ENCODE measurements at regions not wholly inside any gene's neighbourhood (a gene's known extent, or its start where the extent isn't known, plus 50 kb on each side); places are given as distances from the start of the nearest gene placed in this dataset.
A peak's percentile ranks its signal among the peaks of the same experiment; 100 is the strongest.

- DNase-seq, result no peak
- Histone ChIP-seq H3F3A (replicated peaks; ENCODE audit: insufficient read depth) (peaks cover 54% of the 10 kb centered on the region), H3K27ac (ENCODE audit: low read depth in 2 of 2, low read length in 1 of 2) (peak overlapping the region; percentile 12 to 99), H3K27me3 (ENCODE audit: insufficient read depth) (no peaks in the 10 kb centered on the region), H3K9ac (peak overlapping the region; percentile 85), H3K4me2 (peak overlapping the region; percentile 12), H2AFZ (ENCODE audit: low read depth) (peak overlapping the region; percentile 53; the same call in 1 of the 2 replicates), H3K4me3 (ENCODE audit: low read depth in 2 of 2, low read length in 1 of 2) (no peak overlapping the region), H3K9me2 (no peaks in the 10 kb centered on the region), H3K79me2 (ENCODE audit: insufficient read depth) (no peaks in the 10 kb centered on the region; the same call in 1 of the 2 replicates), H3K9me3 (no peaks in the 10 kb centered on the region), H4K20me1 (ENCODE audit: insufficient read depth) (no peaks in the 10 kb centered on the region), H3K36me3 (replicated peaks in 1 of 2; ENCODE audit: control insufficient read depth in 1 of 2, insufficient read depth in 2 of 2, low read length in 1 of 2) (no peaks in the 10 kb centered on the region), H3K4me1 (ENCODE audit: control insufficient read depth in 1 of 2, insufficient read depth in 2 of 2, low read depth in 1 of 2, low read length in 1 of 2) (peaks cover 34 to 44% of the 10 kb centered on the region in 2 experiments)
- ChIA-PET CTCF (no interaction called here), POLR2A (no interaction called here)
- WGBS (ENCODE audit: low lambda C conversion rate), result 29% methylated on average over 4 of the region's 4 CpGs
- no peak for TF ChIP-seq CHD2 (IDR thresholded peaks at IDR 0.05; ENCODE audit: low read length, partially characterized antibody)
- no peak for TF ChIP-seq FOXJ3 (CRISPR knock-in tag; IDR thresholded peaks at IDR 0.05)
- TF ChIP-seq TCF12 (IDR thresholded peaks at IDR 0.05), result peak; percentile 50; the same call in 1 of the 2 replicates
- TF ChIP-seq TAF1 (IDR thresholded peaks at IDR 0.05; ENCODE audit: borderline replicate concordance, low read depth, low read length), result no peak
- no peak for TF ChIP-seq NRF1 (IDR thresholded peaks at IDR 0.05; ENCODE audit: low read depth, low read length)
- no peak for TF ChIP-seq GABPA (IDR thresholded peaks at IDR 0.05; ENCODE audit: low read depth)
- TF ChIP-seq POLR2AphosphoS5 (IDR thresholded peaks at IDR 0.05; ENCODE audit: low read depth, low read length), result peak; percentile 15; the same call in 1 of the 2 replicates
- TF ChIP-seq MAX (IDR thresholded peaks at IDR 0.05; ENCODE audit: low read depth), result peak; percentile 49; the same call in 1 of the 2 replicates
- peak; percentile 40; the same call in 1 of the 2 replicates for TF ChIP-seq JUND (IDR thresholded peaks at IDR 0.05)
- no peak for TF ChIP-seq MXI1 (IDR thresholded peaks at IDR 0.05; ENCODE audit: low read depth, low read length)
- no peak for TF ChIP-seq RXRA (IDR thresholded peaks at IDR 0.05; ENCODE audit: borderline replicate concordance, low read depth)
- no peak for TF ChIP-seq EZH2phosphoT487 (IDR thresholded peaks at IDR 0.05; ENCODE audit: borderline replicate concordance, low read depth)
- TF ChIP-seq, protein P1, sequence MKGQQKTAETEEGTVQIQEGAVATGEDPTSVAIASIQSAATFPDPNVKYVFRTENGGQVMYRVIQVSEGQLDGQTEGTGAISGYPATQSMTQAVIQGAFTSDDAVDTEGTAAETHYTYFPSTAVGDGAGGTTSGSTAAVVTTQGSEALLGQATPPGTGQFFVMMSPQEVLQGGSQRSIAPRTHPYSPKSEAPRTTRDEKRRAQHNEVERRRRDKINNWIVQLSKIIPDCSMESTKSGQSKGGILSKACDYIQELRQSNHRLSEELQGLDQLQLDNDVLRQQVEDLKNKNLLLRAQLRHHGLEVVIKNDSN (IDR thresholded peaks at IDR 0.05; ENCODE audit: borderline replicate concordance, low read depth), result no peak
- peak in 1 of 2 experiments; percentile 62; a peak in 1 of 4 replicates for TF ChIP-seq EP300 (IDR thresholded peaks at IDR 0.05; ENCODE audit: borderline replicate concordance in 1 of 2, low read depth in 1 of 2, low read length in 1 of 2)
- TF ChIP-seq YY1 (IDR thresholded peaks at IDR 0.05; ENCODE audit: low read depth), result peak; percentile 56; the same call in 1 of the 2 replicates
- no peak for TF ChIP-seq REST (IDR thresholded peaks at IDR 0.05; ENCODE audit: low read depth, low read length)
- no peak for TF ChIP-seq MEF2A (IDR thresholded peaks at IDR 0.05; ENCODE audit: borderline replicate concordance, low read depth)
- TF ChIP-seq, protein P2, sequence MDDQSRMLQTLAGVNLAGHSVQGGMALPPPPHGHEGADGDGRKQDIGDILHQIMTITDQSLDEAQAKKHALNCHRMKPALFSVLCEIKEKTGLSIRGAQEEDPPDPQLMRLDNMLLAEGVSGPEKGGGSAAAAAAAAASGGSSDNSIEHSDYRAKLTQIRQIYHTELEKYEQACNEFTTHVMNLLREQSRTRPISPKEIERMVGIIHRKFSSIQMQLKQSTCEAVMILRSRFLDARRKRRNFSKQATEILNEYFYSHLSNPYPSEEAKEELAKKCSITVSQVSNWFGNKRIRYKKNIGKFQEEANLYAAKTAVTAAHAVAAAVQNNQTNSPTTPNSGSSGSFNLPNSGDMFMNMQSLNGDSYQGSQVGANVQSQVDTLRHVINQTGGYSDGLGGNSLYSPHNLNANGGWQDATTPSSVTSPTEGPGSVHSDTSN (IDR thresholded peaks at IDR 0.05), result 0 out of 2 replicates have a peak, but pooled peaks have one; percentile 8
- TF ChIP-seq TEAD4 (IDR thresholded peaks at IDR 0.05; ENCODE audit: borderline replicate concordance, insufficient read depth), result no peak
- no peak for TF ChIP-seq RCOR1 (IDR thresholded peaks at IDR 0.05; ENCODE audit: low read length)
- TF ChIP-seq NFIC (IDR thresholded peaks at IDR 0.05; ENCODE audit: borderline replicate concordance), result peak; percentile 49; the same call in 1 of the 2 replicates
- no peak for TF ChIP-seq RFX5 (IDR thresholded peaks at IDR 0.05; ENCODE audit: low read length)
- peak; percentile 26; the same call in 1 of the 2 replicates for TF ChIP-seq CTCF (IDR thresholded peaks at IDR 0.05)
- TF ChIP-seq FOSL2 (IDR thresholded peaks at IDR 0.05; ENCODE audit: borderline replicate concordance, low read depth), result peak; percentile 38; the same call in 1 of the 2 replicates
- no peak for TF ChIP-seq ELF1 (IDR thresholded peaks at IDR 0.05)
- TF ChIP-seq, protein P3, sequence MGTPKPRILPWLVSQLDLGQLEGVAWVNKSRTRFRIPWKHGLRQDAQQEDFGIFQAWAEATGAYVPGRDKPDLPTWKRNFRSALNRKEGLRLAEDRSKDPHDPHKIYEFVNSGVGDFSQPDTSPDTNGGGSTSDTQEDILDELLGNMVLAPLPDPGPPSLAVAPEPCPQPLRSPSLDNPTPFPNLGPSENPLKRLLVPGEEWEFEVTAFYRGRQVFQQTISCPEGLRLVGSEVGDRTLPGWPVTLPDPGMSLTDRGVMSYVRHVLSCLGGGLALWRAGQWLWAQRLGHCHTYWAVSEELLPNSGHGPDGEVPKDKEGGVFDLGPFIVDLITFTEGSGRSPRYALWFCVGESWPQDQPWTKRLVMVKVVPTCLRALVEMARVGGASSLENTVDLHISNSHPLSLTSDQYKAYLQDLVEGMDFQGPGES (IDR thresholded peaks at IDR 0.05; ENCODE audit: low read depth, low read length), result no peak
Measured at GRCh38 chr14:51398898-51399297, 158.9 kb downstream of the TMX1 start.

Data from SK-N-SH (cell line).